Gastroesophageal sphincter (tissue), 2 donors: ENCODE measurements at regions not wholly inside any gene's neighbourhood (a gene's known extent, or its start where the extent isn't known, plus 50 kb on each side); places are given as distances from the start of the nearest gene placed in this dataset.
"Not testable (repeated sequence)": the region's sequence is repeated elsewhere in the genome, so short reads cannot be mapped to it uniquely, and the experiment has no call there.

ENCODE experiments used
- EP300 ChIP-seq: sonication (generic); formaldehyde crosslinking; IDR thresholded peaks from one replicate; pipeline ENCODE4 v1.6.1; 2017; ENCODE audit warnings: antibody characterized with exemption, mild to moderate bottlenecking
- POLR2A ChIP-seq, 2 donors: fragments of 450-650 bp; IDR thresholded peaks; one replicate each; pipeline ENCODE4 v1.6.1; 2017; ENCODE audit warnings: antibody characterized with exemption in 2 of 2, mild to moderate bottlenecking in 2 of 2, moderate library complexity in 1 of 2

DNA sequence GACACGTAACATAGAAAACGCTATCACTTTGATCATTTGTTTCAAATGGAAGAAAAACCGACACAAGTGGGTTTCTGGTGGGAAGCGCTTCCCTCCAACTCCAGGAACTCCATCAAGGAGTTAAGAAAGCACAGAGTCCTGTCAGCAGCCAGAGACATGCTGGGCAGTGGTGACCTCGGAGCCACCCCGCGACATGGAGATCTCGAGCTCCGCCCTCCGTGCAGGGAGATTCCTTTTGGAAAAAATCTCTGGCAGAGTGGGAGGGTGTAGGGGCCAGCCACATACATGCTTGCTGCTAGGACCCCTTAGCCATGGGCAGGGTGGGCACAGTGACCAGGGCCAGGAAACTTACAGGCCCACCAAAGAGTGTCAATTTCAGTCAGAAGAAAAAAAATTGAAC lies 138.9 kb downstream of the GPCPD1 start:
- not testable (repeated sequence) for TF ChIP-seq POLR2A (IDR thresholded peaks at IDR 0.05); EP300
